Lower lobe of right lung (tissue), 2 donors: ENCODE measurements at regions not wholly inside any gene's neighbourhood (a gene's known extent, or its start where the extent isn't known, plus 50 kb on each side); places are given as distances from the start of the nearest gene placed in this dataset.

Source experiments
- ATAC-seq, 2 donors: fragments of 200-7000 bp; cut with Tn5 transposase; one replicate each; pipeline ENCODE4 v1.9.1; 2020 to 2022; ENCODE audit warnings: mild to moderate bottlenecking in 2 of 2, moderate library complexity in 2 of 2
- DNase-seq: peaks from one replicate; pipeline ENCODE4 v3.0.0-alpha.2; 2020
- H3K27ac ChIP-seq: fragments of 200-600 bp; one replicate; pipeline ENCODE4 v1.8.0; 2022
- H3K27me3 ChIP-seq: fragments of 200-600 bp; one replicate; pipeline ENCODE4 v1.8.0; 2022; ENCODE audit warnings: low read depth
- H3K36me3 ChIP-seq: fragments of 200-600 bp; one replicate; pipeline ENCODE4 v1.8.0; 2022; ENCODE audit warnings: mild to moderate bottlenecking
- H3K4me1 ChIP-seq: fragments of 200-600 bp; one replicate; pipeline ENCODE4 v1.8.0; 2022
- H3K4me3 ChIP-seq: fragments of 200-600 bp; one replicate; pipeline ENCODE4 v1.8.0; 2022; ENCODE audit warnings: mild to moderate bottlenecking
- H3K9me3 ChIP-seq: fragments of 200-600 bp; one replicate; pipeline ENCODE4 v1.8.0; 2022
- CTCF ChIP-seq: fragments of 200-600 bp; IDR thresholded peaks from one replicate; pipeline ENCODE4 v1.8.0; 2022; ENCODE audit warnings: antibody characterized with exemption, mild to moderate bottlenecking
- intact Hi-C: fragments of 100-400 bp; cut with DNase I; formaldehyde crosslinking; loops from one replicate; pipeline ENCODE4 v1.11.0; 2022
- donor health status: DM: no; HTN: yes; CAD: no; lungs with severe emphysema.

GRCh38 chr2:62349788-62350187, 153.9 kb downstream of the B3GNT2 start:
- DNase-seq, result no peak
- no peak overlapping the region for H3K4me3 ChIP-seq
- H3K9me3 ChIP-seq, result no peaks in the 10 kb centered on the region
- TF ChIP-seq CTCF, result no peak
- intact Hi-C loops, result no loop called here
- no peak overlapping the region for H3K27ac ChIP-seq
- no peaks in the 10 kb centered on the region for H3K4me1 ChIP-seq
- H3K27me3 ChIP-seq, result no peaks in the 10 kb centered on the region
- ATAC-seq, result no peak
- no peaks in the 10 kb centered on the region for H3K36me3 ChIP-seq

- Histone ChIP-seq H3K36me3 (no peaks in the 10 kb centered on the region), H3K27ac (no peak overlapping the region), H3K27me3 (no peaks in the 10 kb centered on the region), H3K9me3 (no peaks in the 10 kb centered on the region), H3K4me3 (no peak overlapping the region), H3K4me1 (no peaks in the 10 kb centered on the region)
- no peak for TF ChIP-seq CTCF
- intact Hi-C loops, result no loop called here
- no peak for ATAC-seq
- no peak for DNase-seq
Observed at GRCh38 chr2:62348700-62349099, 152.8 kb downstream of the B3GNT2 start.

GRCh38 chr2:62347563-62348270, 151.8 kb downstream of the B3GNT2 start:
- no peak overlapping the region for H3K4me3 ChIP-seq
- ATAC-seq, result no peak
- no peaks in the 10 kb centered on the region for H3K27me3 ChIP-seq
- no peak for TF ChIP-seq CTCF
- no peak for DNase-seq
- intact Hi-C loops, result no loop called here
- H3K27ac ChIP-seq, result no peak overlapping the region
- H3K9me3 ChIP-seq, result no peaks in the 10 kb centered on the region
- H3K4me1 ChIP-seq, result no peaks in the 10 kb centered on the region
- no peaks in the 10 kb centered on the region for H3K36me3 ChIP-seq

GRCh38 chr2:62344472-62344871, 148.6 kb downstream of the B3GNT2 start:
- H3K4me1 ChIP-seq, result no peaks in the 10 kb centered on the region
- H3K4me3 ChIP-seq, result no peak overlapping the region
- H3K27me3 ChIP-seq, result no peaks in the 10 kb centered on the region
- intact Hi-C loops, result no loop called here
- ATAC-seq, result no peak
- H3K9me3 ChIP-seq, result no peaks in the 10 kb centered on the region
- no peak for DNase-seq
- TF ChIP-seq CTCF, result no peak
- no peaks in the 10 kb centered on the region for H3K36me3 ChIP-seq
- no peak overlapping the region for H3K27ac ChIP-seq

GRCh38 chr2:62343636-62344337, 147.9 kb downstream of the B3GNT2 start:
- Histone ChIP-seq H3K36me3 (no peaks in the 10 kb centered on the region), H3K27me3 (no peaks in the 10 kb centered on the region), H3K4me3 (no peak overlapping the region), H3K4me1 (no peaks in the 10 kb centered on the region), H3K27ac (no peak overlapping the region), H3K9me3 (no peaks in the 10 kb centered on the region)
- intact Hi-C loops, result no loop called here
- ATAC-seq (no peak), DNase-seq (no peak)
- TF ChIP-seq CTCF, result no peak
